Brain microvascular endothelial cell (primary cell): ENCODE measurements at regions not wholly inside any gene's neighbourhood (a gene's known extent, or its start where the extent isn't known, plus 50 kb on each side); places are given as distances from the start of the nearest gene placed in this dataset.

ENCODE experiments used
- DNase-seq: peaks from one replicate; pipeline ENCODE4 v3.0.0-alpha.2; 2020
- H3K27ac ChIP-seq: fragments of 250-450 bp; sonication (Bioruptor Pico); 2 replicates; pipeline ENCODE4 v1.5.1; 2020; ENCODE audit warnings: mild to moderate bottlenecking, moderate library complexity
- H3K27me3 ChIP-seq: fragments of 250-450 bp; sonication (Bioruptor Pico); replicated peaks from 2 replicates; pipeline ENCODE4 v1.5.1; 2020; ENCODE audit warnings: mild to moderate bottlenecking
- H3K36me3 ChIP-seq: fragments of 250-450 bp; sonication (Bioruptor Pico); replicated peaks from 2 replicates; pipeline ENCODE4 v1.5.1; 2020; ENCODE audit warnings: mild to moderate bottlenecking
- H3K4me3 ChIP-seq: 2 replicates; pipeline ENCODE4 v1.5.1; 2011; ENCODE audit warnings: low read depth, mild to moderate bottlenecking, control low read depth, low read length, moderate library complexity
- in situ Hi-C: cut with HindIII; loops from 2 replicates; pipeline ENCODE4 v1.10.0; 2017; ENCODE audit warnings: low sequenced_read_pairs, low pct_ligation_motif_present
- TF ChIP-seq, protein P1 (sequence below): IDR thresholded peaks from 2 replicates; pipeline ENCODE4 v1.5.1; 2011; ENCODE audit warnings: low read depth, mild to moderate bottlenecking, moderate library complexity, low read length, control low read depth, inconsistent platforms; ENCODE audit errors: missing control alignments

DNA sequence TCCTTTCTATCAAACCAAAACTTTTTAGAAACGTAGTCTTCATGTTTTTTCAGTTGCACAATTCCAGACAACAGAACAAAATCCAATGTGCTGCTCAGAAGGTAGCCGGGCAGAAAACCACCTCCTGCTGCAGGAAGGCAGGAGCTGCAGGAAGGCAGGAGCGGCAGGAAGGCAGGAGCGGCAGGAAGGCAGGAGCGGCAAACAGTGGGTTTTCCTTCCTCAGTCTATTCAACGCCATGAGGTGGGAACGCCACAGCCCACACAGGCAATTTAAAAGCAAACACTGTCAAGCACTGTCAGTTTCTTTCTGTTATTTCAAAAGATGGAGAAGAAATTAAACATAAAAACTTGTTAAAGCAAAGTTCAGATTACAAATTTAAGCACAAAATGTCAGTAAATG, 601.2 kb upstream of the SALL3 start:
- H3K27me3 ChIP-seq, result no peaks in the 10 kb centered on the region

DNA sequence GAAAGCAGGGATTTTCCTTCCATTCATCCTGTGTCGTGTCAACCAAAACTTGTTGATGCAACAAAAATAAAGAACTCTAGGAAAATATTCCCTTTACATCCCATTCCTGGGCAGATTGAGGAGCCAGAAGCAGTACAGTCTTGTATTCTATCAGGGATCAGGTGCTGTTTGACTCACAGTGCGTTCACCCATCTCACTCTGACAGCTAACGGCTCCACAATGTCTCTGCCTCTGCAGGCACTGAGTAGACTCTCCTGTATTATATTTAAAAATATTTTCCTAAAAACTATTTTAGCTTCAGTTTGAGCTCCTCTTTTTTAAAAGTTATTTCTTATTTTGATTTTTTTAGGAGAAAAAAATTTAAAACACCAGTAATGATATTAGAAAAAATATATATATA, 600.6 kb upstream of the SALL3 start:
- Histone ChIP-seq H3K27ac (no peak overlapping the region), H3K4me3 (no peak overlapping the region), H3K27me3 (no peaks in the 10 kb centered on the region), H3K36me3 (no peaks in the 10 kb centered on the region)
- TF ChIP-seq, protein P1, sequence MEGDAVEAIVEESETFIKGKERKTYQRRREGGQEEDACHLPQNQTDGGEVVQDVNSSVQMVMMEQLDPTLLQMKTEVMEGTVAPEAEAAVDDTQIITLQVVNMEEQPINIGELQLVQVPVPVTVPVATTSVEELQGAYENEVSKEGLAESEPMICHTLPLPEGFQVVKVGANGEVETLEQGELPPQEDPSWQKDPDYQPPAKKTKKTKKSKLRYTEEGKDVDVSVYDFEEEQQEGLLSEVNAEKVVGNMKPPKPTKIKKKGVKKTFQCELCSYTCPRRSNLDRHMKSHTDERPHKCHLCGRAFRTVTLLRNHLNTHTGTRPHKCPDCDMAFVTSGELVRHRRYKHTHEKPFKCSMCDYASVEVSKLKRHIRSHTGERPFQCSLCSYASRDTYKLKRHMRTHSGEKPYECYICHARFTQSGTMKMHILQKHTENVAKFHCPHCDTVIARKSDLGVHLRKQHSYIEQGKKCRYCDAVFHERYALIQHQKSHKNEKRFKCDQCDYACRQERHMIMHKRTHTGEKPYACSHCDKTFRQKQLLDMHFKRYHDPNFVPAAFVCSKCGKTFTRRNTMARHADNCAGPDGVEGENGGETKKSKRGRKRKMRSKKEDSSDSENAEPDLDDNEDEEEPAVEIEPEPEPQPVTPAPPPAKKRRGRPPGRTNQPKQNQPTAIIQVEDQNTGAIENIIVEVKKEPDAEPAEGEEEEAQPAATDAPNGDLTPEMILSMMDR, result no peak
- in situ Hi-C loops, result no loop called here
- DNase-seq, result no peak

More for the DNA sequence above, 601.2 kb upstream of the SALL3 start:
- no peak overlapping the region for H3K4me3 ChIP-seq
- in situ Hi-C loops, result no loop called here
- H3K27ac ChIP-seq, result no peak overlapping the region
- TF ChIP-seq, protein P1, result no peak
- no peaks in the 10 kb centered on the region for H3K36me3 ChIP-seq
- no peak for DNase-seq

DNA sequence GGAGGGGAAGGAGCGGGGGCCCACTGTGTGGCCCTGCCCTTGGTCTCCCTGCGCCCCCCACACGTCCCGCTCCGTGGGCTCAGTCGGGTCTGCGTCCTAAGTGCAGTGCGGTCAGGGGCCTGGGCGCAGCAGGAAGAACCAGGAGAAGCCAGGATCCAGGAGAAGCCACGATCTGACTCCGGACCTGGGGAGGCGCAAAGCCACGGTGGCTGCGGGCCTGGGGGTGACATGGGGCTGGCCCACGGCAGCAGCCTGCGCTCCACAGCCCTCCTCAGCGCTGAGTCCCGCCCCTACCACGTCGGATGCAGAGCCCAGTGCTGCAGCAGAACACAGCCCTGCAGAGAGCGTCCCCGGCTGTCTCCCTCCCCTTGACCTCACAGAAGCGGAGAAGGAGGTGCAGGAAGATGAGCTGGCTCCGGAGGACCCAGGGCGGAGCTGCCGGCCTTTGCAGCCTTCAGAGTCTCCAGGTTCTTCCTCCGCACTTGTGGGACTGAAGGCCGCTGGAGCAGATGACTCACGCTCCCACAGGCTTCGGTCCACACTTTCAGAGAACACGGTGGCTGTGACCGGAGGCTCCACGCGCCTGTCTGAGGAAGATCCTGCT, 589.2 kb upstream of the SALL3 start:
- Histone ChIP-seq H3K27ac (no peak overlapping the region), H3K27me3 (no peaks in the 10 kb centered on the region), H3K36me3 (no peaks in the 10 kb centered on the region), H3K4me3 (no peak overlapping the region)
- TF ChIP-seq, protein P1, result no peak
- in situ Hi-C loops, result no loop called here
- DNase-seq, result no peak

DNA sequence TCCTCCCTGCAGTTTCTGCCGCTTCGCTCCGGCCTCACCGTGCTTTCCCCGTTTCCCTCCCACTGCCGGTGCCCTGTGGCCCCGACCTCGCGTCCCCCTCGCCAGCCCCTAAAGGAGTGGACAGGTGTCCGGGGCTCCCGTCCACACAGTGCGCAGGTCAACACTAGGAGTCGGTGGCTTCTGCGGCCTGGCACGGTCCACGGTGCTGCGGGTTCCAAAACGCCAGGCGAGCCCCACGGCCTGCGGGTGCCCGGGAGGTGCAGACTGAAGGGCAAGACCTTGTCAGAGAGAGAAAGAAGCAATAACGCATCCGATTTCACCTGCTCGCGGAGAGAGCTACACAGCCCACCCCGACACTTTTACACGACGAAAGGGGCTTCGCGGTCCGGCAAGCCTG, 588.7 kb upstream of the SALL3 start:
- H3K27me3 ChIP-seq, result no peaks in the 10 kb centered on the region
- H3K36me3 ChIP-seq, result no peaks in the 10 kb centered on the region
- in situ Hi-C loops, result no loop called here
- H3K27ac ChIP-seq, result no peak overlapping the region
- no peak for DNase-seq
- H3K4me3 ChIP-seq, result no peak overlapping the region
- TF ChIP-seq, protein P1, result no peak

DNA sequence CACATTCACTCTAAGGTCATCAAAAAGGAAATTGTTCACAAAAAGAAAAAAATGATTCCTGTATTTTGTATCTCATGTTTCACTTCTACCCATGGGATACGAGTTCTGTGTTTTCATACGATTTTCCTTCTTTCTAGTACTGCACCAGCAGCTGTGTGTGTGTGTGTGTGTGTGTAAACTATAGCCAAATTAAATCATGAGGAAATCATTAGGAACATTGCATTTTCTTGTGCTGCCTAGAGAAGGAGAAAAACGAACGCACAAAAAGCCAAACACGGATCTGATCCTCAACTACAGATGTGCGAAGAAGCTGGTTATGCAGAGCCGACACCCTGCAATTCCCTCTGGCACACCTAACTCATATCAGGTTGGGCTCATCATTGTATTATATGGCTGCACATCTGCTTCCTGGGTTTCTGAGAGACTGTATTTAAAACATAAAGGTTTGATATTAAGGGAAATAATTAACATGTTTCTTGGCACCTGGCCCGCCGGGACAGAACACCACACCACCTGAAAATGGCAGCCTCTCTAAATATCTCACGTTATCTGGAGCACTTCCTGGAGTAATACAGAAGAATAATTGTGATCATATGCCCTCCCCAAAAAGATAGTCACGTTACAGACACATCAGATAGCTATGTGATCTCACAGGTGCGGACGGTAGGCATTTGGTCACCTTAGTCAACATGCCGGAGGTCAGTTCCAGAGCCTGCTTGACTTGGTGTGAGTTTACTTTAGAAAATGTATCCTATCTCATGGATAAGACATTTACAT, 586.3 kb upstream of the SALL3 start:
- TF ChIP-seq, protein P1, result no peak
- H3K36me3 ChIP-seq, result no peaks in the 10 kb centered on the region
- in situ Hi-C loops, result no loop called here

DNA sequence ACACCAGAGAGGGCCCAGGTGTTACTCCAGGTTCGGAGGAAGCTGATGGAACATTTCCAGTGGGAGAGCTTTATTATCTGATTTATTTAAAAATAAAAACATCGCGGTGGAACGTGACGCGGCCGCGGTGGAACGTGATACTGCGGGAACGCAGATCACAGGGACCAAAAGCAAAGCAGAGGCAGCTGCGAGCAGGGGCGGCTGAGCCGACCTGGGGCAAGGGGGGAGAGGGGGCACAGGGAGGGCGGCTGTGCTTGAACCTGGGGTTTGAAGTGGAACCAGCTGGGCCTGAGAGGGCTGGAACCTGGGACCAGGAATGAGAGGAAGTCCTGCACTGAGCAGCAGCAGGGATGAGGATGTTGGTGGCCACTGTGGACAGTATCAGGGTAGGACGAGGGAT, 583.5 kb upstream of the SALL3 start:
- no peak for DNase-seq
- Histone ChIP-seq H3K27me3 (no peaks in the 10 kb centered on the region), H3K4me3 (no peak overlapping the region), H3K27ac (no peak overlapping the region), H3K36me3 (no peaks in the 10 kb centered on the region)
- in situ Hi-C loops, result no loop called here
- TF ChIP-seq, protein P1, result no peak

More for the DNA sequence above, 586.3 kb upstream of the SALL3 start:
- Histone ChIP-seq H3K27me3 (no peaks in the 10 kb centered on the region), H3K27ac (no peak overlapping the region), H3K4me3 (no peak overlapping the region)
- no peak for DNase-seq
